Large intestine (tissue), 3 donors: ENCODE measurements at regions not wholly inside any gene's neighbourhood (a gene's known extent, or its start where the extent isn't known, plus 50 kb on each side); places are given as distances from the start of the nearest gene placed in this dataset.
"Not testable (repeated sequence)": the region's sequence is repeated elsewhere in the genome, so short reads cannot be mapped to it uniquely, and the experiment has no call there.

Experiments
- DNase-seq, 2 donors: peaks; one replicate each; pipeline versions ENCODE4 v3.0.0 to v3.0.0-alpha.2; 2013
- H3K27ac ChIP-seq: one replicate; pipeline ENCODE4 v1.5.1; 2013; ENCODE audit warnings: low read length
- H3K27me3 ChIP-seq: 2 replicates; pipeline ENCODE4 v1.6.1; 2013; ENCODE audit warnings: low read length; ENCODE audit not compliant: control insufficient read depth, insufficient read depth
- H3K36me3 ChIP-seq: 2 replicates; pipeline ENCODE4 v1.6.1; 2013; ENCODE audit warnings: low read length; ENCODE audit not compliant: control insufficient read depth, insufficient read depth
- H3K4me1 ChIP-seq: one replicate; pipeline ENCODE4 v1.6.1; 2013; ENCODE audit warnings: low read length; ENCODE audit not compliant: control insufficient read depth, insufficient read depth
- H3K4me3 ChIP-seq: one replicate; pipeline ENCODE4 v1.5.1; 2013; ENCODE audit warnings: low read length
- H3K9me3 ChIP-seq: one replicate; pipeline ENCODE4 v1.6.1; 2013; ENCODE audit warnings: mild to moderate bottlenecking, low read depth, low read length, moderate library complexity; ENCODE audit not compliant: control insufficient read depth
- WGBS: methylation state at CpG from one replicate; pipeline ENCODE4 v1.1.5; 2013; ENCODE audit warnings: low lambda C conversion rate; ENCODE audit not compliant: insufficient coverage; 5-methylcytosine and 5-hydroxymethylcytosine counted together

DNA sequence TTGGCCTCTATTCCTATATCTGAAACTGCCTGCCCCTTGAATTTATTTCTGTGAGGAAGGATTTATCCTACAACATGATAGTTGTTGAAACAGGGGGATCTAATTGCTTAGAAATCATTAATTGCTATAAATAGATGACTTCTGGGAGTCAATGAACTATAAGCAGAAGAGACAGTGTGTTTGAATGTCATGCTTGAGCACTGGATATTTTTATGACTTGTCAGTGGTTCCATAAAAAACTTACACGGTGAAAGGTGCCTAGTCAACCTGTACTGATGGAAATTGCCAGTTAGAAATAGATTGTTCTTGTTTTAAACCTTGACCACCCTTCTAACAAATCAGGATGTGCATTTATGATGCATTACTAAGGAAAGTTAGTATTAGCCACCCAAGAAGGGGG lies 306.9 kb upstream of the PPARGC1A start:
- no peaks in the 10 kb centered on the region for H3K27me3 ChIP-seq
- H3K4me1 ChIP-seq = no peaks in the 10 kb centered on the region
- H3K27ac ChIP-seq = no peak overlapping the region
- WGBS = no CpG with 5 or more reads among the region's 1 CpG
- no peaks in the 10 kb centered on the region for H3K36me3 ChIP-seq
- no peak overlapping the region for H3K4me3 ChIP-seq
- H3K9me3 ChIP-seq = no peaks in the 10 kb centered on the region
- DNase-seq = no peak

DNA sequence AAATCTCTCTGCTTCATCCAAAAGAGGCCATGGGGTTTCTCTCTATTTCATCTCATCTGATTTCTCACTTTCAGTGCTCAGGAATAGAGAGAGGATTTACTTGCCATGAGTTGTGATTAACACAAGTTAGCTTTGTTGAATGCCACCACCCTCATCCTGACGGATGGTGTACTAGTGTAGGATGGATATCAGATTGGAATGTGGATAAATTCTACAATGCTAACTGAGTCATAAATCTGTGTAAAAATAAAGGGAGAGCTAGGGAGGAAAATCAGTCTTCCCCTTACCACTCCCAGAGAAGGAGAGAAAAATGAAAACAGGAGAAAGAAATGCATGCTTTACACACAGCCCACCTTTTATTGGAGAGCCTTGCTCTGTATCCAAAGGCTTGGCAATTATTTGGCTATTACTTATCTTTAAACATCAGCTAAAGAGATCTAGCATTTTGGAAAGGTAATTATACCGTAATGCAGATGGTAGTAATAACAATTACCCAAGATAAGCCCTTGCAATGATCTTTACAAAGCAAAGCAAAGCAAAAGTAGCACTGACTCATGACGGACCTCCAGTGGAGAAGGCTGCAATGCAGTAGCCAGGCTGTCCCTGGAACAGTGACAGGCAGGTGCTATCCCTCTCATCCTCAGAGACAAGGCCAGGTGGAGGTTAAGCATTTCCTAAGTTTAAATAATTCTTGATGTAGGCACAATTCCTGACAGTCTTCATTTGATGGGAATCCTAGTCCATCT lies 306.3 kb upstream of the PPARGC1A start:
- Histone ChIP-seq H3K4me3 (no peak overlapping the region), H3K36me3 (no peaks in the 10 kb centered on the region), H3K27me3 (no peaks in the 10 kb centered on the region), H3K4me1 (no peaks in the 10 kb centered on the region), H3K9me3 (no peaks in the 10 kb centered on the region), H3K27ac (no peak overlapping the region)
- WGBS = no CpG with 5 or more reads among the region's 3 CpGs
- no peak for DNase-seq

DNA sequence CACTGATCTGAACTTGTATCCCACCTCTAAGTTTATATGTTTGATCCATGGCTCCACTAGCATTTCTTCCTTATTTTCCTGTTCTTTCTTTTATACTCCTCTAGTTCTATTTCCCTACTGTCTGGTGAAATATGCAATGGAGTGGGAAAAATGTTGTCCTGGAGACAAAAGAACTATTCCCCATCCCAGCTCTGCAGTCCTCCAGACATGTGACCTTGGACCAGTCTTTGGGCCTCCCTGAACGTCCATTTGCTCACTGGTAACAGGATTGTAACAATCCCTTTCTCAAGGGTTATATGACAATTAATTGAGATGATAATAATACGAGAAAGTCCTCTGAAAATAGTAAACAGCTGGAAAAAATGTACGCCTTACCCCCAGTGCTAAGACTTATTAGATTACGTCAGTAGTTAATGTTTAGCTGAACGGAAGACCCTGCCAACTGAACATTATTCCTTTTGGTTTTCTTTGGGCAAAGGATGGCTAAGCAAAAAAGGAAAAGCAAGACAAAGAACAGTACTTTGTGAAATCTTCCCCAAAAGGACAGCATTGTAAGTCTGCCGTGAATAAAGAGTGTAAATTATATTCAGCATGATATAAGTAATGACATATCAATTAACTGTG lies 302.3 kb upstream of the PPARGC1A start:
- no peaks in the 10 kb centered on the region for H3K36me3 ChIP-seq
- no peak overlapping the region for H3K27ac ChIP-seq
- H3K4me1 ChIP-seq = no peaks in the 10 kb centered on the region
- H3K9me3 ChIP-seq = no peaks in the 10 kb centered on the region
- H3K27me3 ChIP-seq = no peaks in the 10 kb centered on the region
- WGBS = 85% methylated on average over 4 of the region's 6 CpGs
- DNase-seq = no peak
- H3K4me3 ChIP-seq = no peak overlapping the region

DNA sequence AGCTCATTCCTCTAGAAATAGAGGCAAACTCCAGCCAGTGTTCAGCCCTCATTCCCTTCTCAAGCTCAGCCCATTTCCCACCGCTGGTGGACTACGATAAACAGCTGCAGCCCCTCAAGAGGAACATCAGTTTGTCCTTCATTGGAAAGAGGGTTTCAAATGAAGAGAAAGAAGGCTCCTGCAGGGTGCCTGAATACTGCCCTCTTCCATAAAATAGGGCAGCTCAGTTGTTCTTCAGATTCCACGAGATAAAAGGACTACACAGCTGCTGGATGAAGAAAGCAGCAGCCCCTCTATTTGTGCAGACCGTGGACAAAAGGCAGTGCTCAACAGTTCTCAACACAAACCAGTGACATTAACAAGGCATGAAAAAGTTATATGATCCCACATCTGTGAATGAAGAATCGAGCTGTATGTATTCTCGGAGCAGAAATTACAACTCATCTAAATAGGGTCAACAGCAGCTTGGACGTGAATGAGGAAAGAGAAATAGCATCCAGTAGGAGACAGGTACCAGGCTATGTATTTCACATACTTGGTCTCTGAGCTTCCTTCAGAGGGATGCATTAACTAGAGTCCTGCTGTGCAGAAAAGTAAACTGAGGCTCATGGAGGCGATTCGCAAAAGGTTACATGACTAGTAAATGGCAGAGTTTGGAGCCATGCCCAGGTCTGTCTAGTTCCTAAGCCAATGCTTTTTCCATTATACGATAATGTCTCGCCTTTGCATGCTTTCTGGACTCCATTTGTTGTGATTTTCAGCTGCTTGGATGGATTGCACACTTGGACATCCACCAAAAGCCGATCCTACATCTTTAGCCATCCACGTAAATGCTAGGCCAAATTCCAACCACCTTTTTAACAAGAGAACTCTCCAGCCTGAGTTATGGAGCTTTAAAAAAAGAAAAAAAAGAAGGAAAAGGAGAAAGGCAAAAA lies 301.2 kb upstream of the PPARGC1A start:
- Histone ChIP-seq H3K27ac (no peak overlapping the region), H3K9me3 (no peaks in the 10 kb centered on the region), H3K27me3 (no peaks in the 10 kb centered on the region), H3K36me3 (no peaks in the 10 kb centered on the region), H3K4me3 (no peak overlapping the region), H3K4me1 (no peaks in the 10 kb centered on the region)
- no peak for DNase-seq
- 80% methylated on average over 2 of the region's 13 CpGs for WGBS

DNA sequence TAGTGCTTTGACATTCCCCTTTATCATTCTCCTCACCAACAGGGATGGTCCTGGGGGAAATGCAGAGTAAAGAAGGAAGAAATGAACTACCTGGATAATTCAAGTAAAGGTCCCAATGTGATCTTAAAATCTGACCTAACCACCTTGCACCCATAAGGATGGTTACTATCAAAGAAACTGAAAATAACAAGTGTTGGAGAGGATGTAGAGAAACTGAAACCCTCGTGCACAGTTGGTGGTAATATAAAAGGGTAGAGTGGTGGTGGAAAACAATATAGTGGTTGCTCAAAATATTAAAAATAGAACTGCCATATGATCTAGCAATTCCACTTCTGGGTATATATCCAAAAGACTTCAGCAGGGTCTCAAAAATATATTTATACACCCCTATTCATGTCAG lies 298.6 kb upstream of the PPARGC1A start:
- no peak for DNase-seq
- Histone ChIP-seq H3K4me3 (no peak overlapping the region), H3K9me3 (no peaks in the 10 kb centered on the region), H3K27ac (no peak overlapping the region), H3K36me3 (no peaks in the 10 kb centered on the region), H3K4me1 (no peaks in the 10 kb centered on the region), H3K27me3 (peaks cover 2% of the 10 kb centered on the region)
- WGBS = 88% methylated on average over 1 of the region's 1 CpG

DNA sequence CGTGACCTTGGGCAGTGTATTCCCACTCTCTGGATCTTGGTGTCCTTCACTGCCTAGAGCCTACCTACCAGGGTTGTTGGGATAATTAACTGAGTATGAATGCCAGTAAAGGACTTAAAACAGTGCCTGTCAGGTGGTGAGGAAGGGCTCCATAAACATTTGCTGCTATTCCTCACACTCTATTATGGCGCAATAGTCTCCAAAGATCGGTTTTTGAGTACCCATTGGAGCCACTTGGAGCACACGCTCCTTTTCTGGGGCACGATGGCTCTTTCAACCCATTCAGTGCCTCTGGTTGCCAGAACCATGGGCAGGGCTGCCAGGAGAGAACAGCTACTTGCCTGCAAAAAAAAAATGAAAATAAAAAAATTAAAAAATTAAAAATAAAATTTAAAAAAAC lies 296.6 kb upstream of the PPARGC1A start:
- 100% methylated on average over 3 of the region's 5 CpGs for WGBS
- DNase-seq = no peak
- Histone ChIP-seq H3K27ac (no peak overlapping the region), H3K9me3 (no peaks in the 10 kb centered on the region), H3K27me3 (peaks cover 2% of the 10 kb centered on the region), H3K4me3 (no peak overlapping the region), H3K4me1 (no peaks in the 10 kb centered on the region), H3K36me3 (no peaks in the 10 kb centered on the region)

DNA sequence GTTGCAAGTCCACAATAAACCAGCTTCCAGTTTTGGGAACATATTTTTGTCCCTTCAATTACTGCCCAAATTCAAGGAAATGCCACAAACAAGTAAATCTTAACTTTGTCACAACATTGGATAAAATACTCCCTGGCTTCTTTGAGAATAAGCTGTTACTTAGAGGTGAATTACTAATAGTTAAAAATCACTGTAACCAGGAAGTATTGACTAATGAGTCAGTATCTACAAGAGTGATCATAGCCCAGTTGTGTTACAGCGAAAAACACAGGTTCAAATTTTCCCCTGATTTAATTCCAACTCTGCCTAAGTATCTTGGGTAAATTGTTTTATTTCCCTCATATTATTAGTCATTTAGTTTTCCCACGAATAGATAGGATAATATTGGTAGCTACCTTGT lies 291.2 kb upstream of the PPARGC1A start:
- no peak for DNase-seq
- H3K27ac ChIP-seq = no peak overlapping the region
- no peak overlapping the region for H3K4me3 ChIP-seq
- no peaks in the 10 kb centered on the region for H3K9me3 ChIP-seq
- H3K27me3 ChIP-seq = peaks cover 2% of the 10 kb centered on the region
- H3K4me1 ChIP-seq = no peaks in the 10 kb centered on the region
- H3K36me3 ChIP-seq = no peaks in the 10 kb centered on the region
- WGBS = no CpG with 5 or more reads among the region's 2 CpGs

DNA sequence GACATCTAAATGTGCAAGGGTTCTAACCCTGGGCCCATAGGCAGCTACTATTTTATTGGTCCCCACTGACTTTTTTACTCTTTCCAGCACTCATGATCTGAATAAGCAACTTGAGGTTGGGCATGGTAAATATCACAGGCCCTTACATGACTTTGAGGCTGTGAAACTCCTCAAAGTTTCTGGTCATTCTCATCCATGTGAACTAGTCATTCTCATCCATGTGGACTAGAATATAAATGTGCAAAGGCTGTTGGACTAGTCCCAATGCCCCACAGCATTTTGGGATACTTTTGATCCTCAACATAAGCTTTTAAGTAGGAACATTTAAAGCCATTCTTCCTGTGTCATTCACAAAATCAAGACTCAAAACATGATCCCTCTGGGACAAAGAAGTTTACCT lies 290.7 kb upstream of the PPARGC1A start:
- no peak for DNase-seq
- no peaks in the 10 kb centered on the region for H3K4me1 ChIP-seq
- H3K27me3 ChIP-seq = peaks cover 2% of the 10 kb centered on the region
- H3K9me3 ChIP-seq = no peaks in the 10 kb centered on the region
- H3K36me3 ChIP-seq = no peaks in the 10 kb centered on the region
- no peak overlapping the region for H3K4me3 ChIP-seq
- H3K27ac ChIP-seq = no peak overlapping the region

DNA sequence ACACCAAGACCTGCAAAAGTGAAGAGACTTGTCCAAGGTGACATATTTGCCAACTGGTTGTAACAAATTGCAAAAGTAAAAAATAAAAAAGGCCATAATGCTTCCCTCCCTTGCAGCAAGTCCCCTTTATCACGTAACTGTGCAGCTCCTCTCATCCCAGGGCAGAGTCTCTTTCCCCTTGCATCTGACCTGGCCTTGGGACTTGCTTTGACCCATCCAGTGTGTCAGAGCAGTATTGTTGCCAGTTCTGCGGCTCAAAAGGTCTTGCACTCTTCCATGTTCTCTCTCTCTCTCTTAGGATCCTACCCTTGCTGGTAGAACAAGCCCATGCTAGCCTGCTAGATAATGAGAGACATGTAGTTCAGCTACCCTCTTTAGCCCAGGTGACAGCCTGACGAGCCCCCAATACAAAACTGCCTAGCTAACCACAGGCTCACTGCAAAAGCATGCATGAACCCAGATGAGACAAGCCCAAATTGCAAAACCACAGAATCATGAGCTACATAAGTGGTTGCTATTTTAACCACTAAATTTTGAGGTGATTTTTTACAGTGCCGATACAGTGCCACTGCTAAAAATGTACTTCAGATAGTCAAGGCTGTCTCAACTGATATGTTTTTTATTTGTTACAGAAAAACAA lies 289.5 kb upstream of the PPARGC1A start:
- Histone ChIP-seq H3K27me3 (no peaks in the 10 kb centered on the region), H3K9me3 (no peaks in the 10 kb centered on the region), H3K4me3 (no peak overlapping the region), H3K4me1 (no peaks in the 10 kb centered on the region), H3K27ac (no peak overlapping the region), H3K36me3 (no peaks in the 10 kb centered on the region)
- no CpG with 5 or more reads among the region's 4 CpGs for WGBS
- no peak for DNase-seq

DNA sequence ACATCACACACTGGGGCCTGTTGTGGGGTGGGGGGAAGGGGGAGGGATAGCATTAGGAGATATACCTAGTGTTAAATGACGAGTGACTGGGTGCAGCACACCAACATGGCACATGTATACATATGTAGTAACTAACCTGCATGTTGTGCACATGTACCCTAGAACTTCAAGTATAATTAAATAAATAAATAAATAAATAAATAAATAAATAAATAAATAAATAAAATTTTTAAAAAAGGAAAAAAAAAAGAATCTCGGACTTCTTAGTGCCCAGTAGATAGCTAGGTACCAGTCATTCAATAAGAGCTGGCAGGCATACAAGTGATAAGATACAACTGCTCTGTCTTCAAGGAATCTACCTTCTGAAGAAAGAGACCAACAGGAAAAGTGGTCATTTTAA lies 287.6 kb upstream of the PPARGC1A start:
- 80% methylated on average over 1 of the region's 2 CpGs for WGBS
- H3K27ac ChIP-seq, H3K4me3 ChIP-seq, H3K27me3 ChIP-seq, H3K4me1 ChIP-seq, DNase-seq, H3K36me3 ChIP-seq, H3K9me3 ChIP-seq: not testable (repeated sequence)
